Body of pancreas (tissue), 4 donors: ENCODE measurements at regions not wholly inside any gene's neighbourhood (a gene's known extent, or its start where the extent isn't known, plus 50 kb on each side); places are given as distances from the start of the nearest gene placed in this dataset.

Experiments used
- ATAC-seq: fragments of 150-250 bp; one replicate; pipeline ENCODE4 v1.9.1; 2016
- DNase-seq, 4 donors: peaks; one replicate each; pipeline ENCODE4 v3.0.0-alpha.2; 2019
- H3K27ac ChIP-seq, 4 donors: fragments of 200-600 bp; sonication (generic); 1 replicate in 3 of 4; 2 replicates in 1 of 4; pipeline versions ENCODE4 v1.5.1 to v1.6.1; 2016 to 2019; ENCODE audit warnings: mild to moderate bottlenecking in 1 of 4, mixed read lengths in 1 of 4, moderate library complexity in 1 of 4
- H3K27me3 ChIP-seq, 2 donors: fragments of 200-600 bp; sonication (generic); one replicate each; pipeline ENCODE4 v1.6.0; 2016; ENCODE audit warnings: mild to moderate bottlenecking in 1 of 2
- H3K36me3 ChIP-seq, 2 donors: fragments of 200-600 bp; sonication (generic); replicated peaks in 1 of 2; 2 replicates each; pipeline ENCODE4 v1.5.1; 2016; ENCODE audit warnings: low read depth in 2 of 2; ENCODE audit not compliant: insufficient read depth in 1 of 2
- H3K4me1 ChIP-seq: fragments of 200-600 bp; sonication (generic); one replicate; pipeline ENCODE4 v1.6.0; 2016
- H3K4me3 ChIP-seq, 2 donors: fragments of 200-600 bp; sonication (generic); 1 replicate in 1 of 2; 2 replicates in 1 of 2; pipeline ENCODE4 v1.5.1; 2016 to 2019
- H3K9me3 ChIP-seq, 3 donors: fragments of 200-600 bp; sonication (generic); 1 replicate in 2 of 3; 2 replicates in 1 of 3; pipeline ENCODE4 v1.5.1; 2016
- CTCF ChIP-seq, 7 experiments: fragments of 450-650 bp in 4 of 7; fragments of 200-600 bp in 3 of 7; sonication (generic) in 3 of 7; IDR thresholded peaks; one replicate each; pipeline ENCODE4 v1.5.1; 2016 to 2019; ENCODE audit warnings: antibody characterized with exemption in 7 of 7
- POLR2A ChIP-seq, 3 donors: fragments of 450-650 bp; IDR thresholded peaks; one replicate each; pipeline ENCODE4 v1.6.1; 2016; ENCODE audit warnings: antibody characterized with exemption in 3 of 3, mild to moderate bottlenecking in 2 of 3
- WGBS, 2 donors: methylation state at CpG; one replicate each; pipeline ENCODE4 v1.1.5; 2017; 5-methylcytosine and 5-hydroxymethylcytosine counted together
- intact Hi-C: fragments of 100-400 bp; cut with DNase I; formaldehyde crosslinking; loops from one replicate; pipeline ENCODE4 v1.15.1; 2023

GRCh38 chr5:15034379-15034778, 162.8 kb upstream of the ANKH start:
- Histone ChIP-seq H3K4me3 (no peak overlapping the region), H3K27ac (no peak overlapping the region), H3K9me3 (no peaks in the 10 kb centered on the region), H3K4me1 (peaks cover 5% of the 10 kb centered on the region), H3K27me3 (no peaks in the 10 kb centered on the region), H3K36me3 (no peaks in the 10 kb centered on the region)
- no peak for TF ChIP-seq CTCF (IDR thresholded peaks at IDR 0.05)
- no peak for TF ChIP-seq POLR2A (IDR thresholded peaks at IDR 0.05)
- DNase-seq (no peak), ATAC-seq (no peak)
- WGBS, 2 donors, result 62 to 69% methylated on average over 5 of the region's 5 CpGs
- intact Hi-C loops, result no loop called here

GRCh38 chr5:15031180-15031579, 159.6 kb upstream of the ANKH start:
- 7 to 10% methylated on average over 1 of the region's 1 CpG for WGBS, 2 donors
- no peak for ATAC-seq

GRCh38 chr5:15027764-15028163, 156.2 kb upstream of the ANKH start:
- no peaks in the 10 kb centered on the region for H3K4me1 ChIP-seq
- H3K27ac ChIP-seq, result no peak overlapping the region
- H3K36me3 ChIP-seq, result no peaks in the 10 kb centered on the region
- intact Hi-C loops, result no loop called here
- H3K4me3 ChIP-seq, result no peak overlapping the region
- H3K27me3 ChIP-seq, result no peaks in the 10 kb centered on the region
- no peak for TF ChIP-seq POLR2A (IDR thresholded peaks at IDR 0.05)
- no peak for TF ChIP-seq CTCF (IDR thresholded peaks at IDR 0.05)
- no peak for ATAC-seq
- DNase-seq, result no peak
- no peaks in the 10 kb centered on the region for H3K9me3 ChIP-seq

More at GRCh38 chr5:15031180-15031579, 159.6 kb upstream of the ANKH start:
- no peak for TF ChIP-seq CTCF (IDR thresholded peaks at IDR 0.05)
- no peak for TF ChIP-seq POLR2A (IDR thresholded peaks at IDR 0.05)
- H3K4me1 ChIP-seq, result no peaks in the 10 kb centered on the region
- intact Hi-C loops, result no loop called here
- no peak for DNase-seq
- H3K4me3 ChIP-seq, result no peak overlapping the region
- no peaks in the 10 kb centered on the region for H3K27me3 ChIP-seq
- no peaks in the 10 kb centered on the region for H3K36me3 ChIP-seq
- H3K27ac ChIP-seq, result no peak overlapping the region
- H3K9me3 ChIP-seq, result no peaks in the 10 kb centered on the region

GRCh38 chr5:15026944-15027343, 155.4 kb upstream of the ANKH start:
- Histone ChIP-seq H3K36me3 (no peaks in the 10 kb centered on the region), H3K4me1 (no peaks in the 10 kb centered on the region), H3K27ac (no peak overlapping the region), H3K27me3 (no peaks in the 10 kb centered on the region), H3K9me3 (no peaks in the 10 kb centered on the region), H3K4me3 (no peak overlapping the region)
- no peak for TF ChIP-seq CTCF (IDR thresholded peaks at IDR 0.05)
- no peak for TF ChIP-seq POLR2A (IDR thresholded peaks at IDR 0.05)
- intact Hi-C loops, result no loop called here
- WGBS, 2 donors, result 42 to 45% methylated on average over 3 to 6 of the region's 6 CpGs
- DNase-seq, result no peak
- ATAC-seq, result no peak

GRCh38 chr5:15026011-15026893, 154.7 kb upstream of the ANKH start:
- H3K27me3 ChIP-seq, result no peaks in the 10 kb centered on the region
- no peak for ATAC-seq
- no peak for DNase-seq
- intact Hi-C loops, result no loop called here
- 63 to 72% methylated on average over 9 of the region's 9 CpGs for WGBS, 2 donors
- TF ChIP-seq CTCF (IDR thresholded peaks at IDR 0.05) (no peak), POLR2A (IDR thresholded peaks at IDR 0.05) (no peak)
- H3K36me3 ChIP-seq, result no peaks in the 10 kb centered on the region
- no peaks in the 10 kb centered on the region for H3K9me3 ChIP-seq
- H3K27ac ChIP-seq, result no peak overlapping the region
- H3K4me3 ChIP-seq, result no peak overlapping the region
- H3K4me1 ChIP-seq, result no peaks in the 10 kb centered on the region
